ENCODE measurements at regions not wholly inside any gene's neighbourhood (a gene's known extent, or its start where the extent isn't known, plus 50 kb on each side); places are given as distances from the start of the nearest gene placed in this dataset.

DNA sequence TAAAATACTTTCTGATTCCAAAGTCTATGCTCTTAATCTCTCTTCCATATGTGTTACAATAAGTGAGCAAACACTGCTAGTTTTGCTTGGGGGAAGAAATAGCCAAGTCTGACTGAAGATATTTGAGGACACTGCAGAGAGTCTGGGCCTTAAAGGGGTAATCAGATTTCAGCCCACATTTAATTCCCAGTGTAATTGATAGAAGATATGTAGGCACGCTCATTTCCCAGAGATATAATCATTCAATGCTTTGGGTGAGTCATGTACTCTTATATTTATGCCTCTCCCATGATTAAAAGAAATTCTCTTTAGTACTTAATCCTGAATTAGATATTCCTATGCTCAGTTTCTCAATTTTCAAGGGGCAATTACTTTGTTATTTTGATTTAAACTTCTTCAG, 178.1 kb upstream of the POM121L12 start (continued):
- TF ChIP-seq, protein P1, sequence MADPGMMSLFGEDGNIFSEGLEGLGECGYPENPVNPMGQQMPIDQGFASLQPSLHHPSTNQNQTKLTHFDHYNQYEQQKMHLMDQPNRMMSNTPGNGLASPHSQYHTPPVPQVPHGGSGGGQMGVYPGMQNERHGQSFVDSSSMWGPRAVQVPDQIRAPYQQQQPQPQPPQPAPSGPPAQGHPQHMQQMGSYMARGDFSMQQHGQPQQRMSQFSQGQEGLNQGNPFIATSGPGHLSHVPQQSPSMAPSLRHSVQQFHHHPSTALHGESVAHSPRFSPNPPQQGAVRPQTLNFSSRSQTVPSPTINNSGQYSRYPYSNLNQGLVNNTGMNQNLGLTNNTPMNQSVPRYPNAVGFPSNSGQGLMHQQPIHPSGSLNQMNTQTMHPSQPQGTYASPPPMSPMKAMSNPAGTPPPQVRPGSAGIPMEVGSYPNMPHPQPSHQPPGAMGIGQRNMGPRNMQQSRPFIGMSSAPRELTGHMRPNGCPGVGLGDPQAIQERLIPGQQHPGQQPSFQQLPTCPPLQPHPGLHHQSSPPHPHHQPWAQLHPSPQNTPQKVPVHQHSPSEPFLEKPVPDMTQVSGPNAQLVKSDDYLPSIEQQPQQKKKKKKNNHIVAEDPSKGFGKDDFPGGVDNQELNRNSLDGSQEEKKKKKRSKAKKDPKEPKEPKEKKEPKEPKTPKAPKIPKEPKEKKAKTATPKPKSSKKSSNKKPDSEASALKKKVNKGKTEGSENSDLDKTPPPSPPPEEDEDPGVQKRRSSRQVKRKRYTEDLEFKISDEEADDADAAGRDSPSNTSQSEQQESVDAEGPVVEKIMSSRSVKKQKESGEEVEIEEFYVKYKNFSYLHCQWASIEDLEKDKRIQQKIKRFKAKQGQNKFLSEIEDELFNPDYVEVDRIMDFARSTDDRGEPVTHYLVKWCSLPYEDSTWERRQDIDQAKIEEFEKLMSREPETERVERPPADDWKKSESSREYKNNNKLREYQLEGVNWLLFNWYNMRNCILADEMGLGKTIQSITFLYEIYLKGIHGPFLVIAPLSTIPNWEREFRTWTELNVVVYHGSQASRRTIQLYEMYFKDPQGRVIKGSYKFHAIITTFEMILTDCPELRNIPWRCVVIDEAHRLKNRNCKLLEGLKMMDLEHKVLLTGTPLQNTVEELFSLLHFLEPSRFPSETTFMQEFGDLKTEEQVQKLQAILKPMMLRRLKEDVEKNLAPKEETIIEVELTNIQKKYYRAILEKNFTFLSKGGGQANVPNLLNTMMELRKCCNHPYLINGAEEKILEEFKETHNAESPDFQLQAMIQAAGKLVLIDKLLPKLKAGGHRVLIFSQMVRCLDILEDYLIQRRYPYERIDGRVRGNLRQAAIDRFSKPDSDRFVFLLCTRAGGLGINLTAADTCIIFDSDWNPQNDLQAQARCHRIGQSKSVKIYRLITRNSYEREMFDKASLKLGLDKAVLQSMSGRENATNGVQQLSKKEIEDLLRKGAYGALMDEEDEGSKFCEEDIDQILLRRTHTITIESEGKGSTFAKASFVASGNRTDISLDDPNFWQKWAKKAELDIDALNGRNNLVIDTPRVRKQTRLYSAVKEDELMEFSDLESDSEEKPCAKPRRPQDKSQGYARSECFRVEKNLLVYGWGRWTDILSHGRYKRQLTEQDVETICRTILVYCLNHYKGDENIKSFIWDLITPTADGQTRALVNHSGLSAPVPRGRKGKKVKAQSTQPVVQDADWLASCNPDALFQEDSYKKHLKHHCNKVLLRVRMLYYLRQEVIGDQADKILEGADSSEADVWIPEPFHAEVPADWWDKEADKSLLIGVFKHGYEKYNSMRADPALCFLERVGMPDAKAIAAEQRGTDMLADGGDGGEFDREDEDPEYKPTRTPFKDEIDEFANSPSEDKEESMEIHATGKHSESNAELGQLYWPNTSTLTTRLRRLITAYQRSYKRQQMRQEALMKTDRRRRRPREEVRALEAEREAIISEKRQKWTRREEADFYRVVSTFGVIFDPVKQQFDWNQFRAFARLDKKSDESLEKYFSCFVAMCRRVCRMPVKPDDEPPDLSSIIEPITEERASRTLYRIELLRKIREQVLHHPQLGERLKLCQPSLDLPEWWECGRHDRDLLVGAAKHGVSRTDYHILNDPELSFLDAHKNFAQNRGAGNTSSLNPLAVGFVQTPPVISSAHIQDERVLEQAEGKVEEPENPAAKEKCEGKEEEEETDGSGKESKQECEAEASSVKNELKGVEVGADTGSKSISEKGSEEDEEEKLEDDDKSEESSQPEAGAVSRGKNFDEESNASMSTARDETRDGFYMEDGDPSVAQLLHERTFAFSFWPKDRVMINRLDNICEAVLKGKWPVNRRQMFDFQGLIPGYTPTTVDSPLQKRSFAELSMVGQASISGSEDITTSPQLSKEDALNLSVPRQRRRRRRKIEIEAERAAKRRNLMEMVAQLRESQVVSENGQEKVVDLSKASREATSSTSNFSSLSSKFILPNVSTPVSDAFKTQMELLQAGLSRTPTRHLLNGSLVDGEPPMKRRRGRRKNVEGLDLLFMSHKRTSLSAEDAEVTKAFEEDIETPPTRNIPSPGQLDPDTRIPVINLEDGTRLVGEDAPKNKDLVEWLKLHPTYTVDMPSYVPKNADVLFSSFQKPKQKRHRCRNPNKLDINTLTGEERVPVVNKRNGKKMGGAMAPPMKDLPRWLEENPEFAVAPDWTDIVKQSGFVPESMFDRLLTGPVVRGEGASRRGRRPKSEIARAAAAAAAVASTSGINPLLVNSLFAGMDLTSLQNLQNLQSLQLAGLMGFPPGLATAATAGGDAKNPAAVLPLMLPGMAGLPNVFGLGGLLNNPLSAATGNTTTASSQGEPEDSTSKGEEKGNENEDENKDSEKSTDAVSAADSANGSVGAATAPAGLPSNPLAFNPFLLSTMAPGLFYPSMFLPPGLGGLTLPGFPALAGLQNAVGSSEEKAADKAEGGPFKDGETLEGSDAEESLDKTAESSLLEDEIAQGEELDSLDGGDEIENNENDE (IDR thresholded peaks at IDR 0.05; ENCODE audit: insufficient replicate concordance, low read length), result no peak
- TF ChIP-seq EP300 (IDR thresholded peaks at IDR 0.05; ENCODE audit: borderline replicate concordance in 1 of 2, low read depth in 2 of 2, low read length in 2 of 2), result no peak

All from H1 (cell line).